Endometrial microvascular endothelial cells (primary cell): ENCODE measurements at regions not wholly inside any gene's neighbourhood (a gene's known extent, or its start where the extent isn't known, plus 50 kb on each side); places are given as distances from the start of the nearest gene placed in this dataset.

ENCODE experiments used
- in situ Hi-C: cut with HindIII; loops from 2 replicates; pipeline ENCODE4 v1.10.0; 2017; ENCODE audit warnings: low sequenced_read_pairs, low pct_unique_long_range_greater_than_20kb; ENCODE audit errors: inconsistent ontology term

- in situ Hi-C loops: no loop called here
Observed at GRCh38 chr9:113764572-113764971, 111.5 kb upstream of the ZNF618 start.

- in situ Hi-C loops: no loop called here
Observed at GRCh38 chr9:113769412-113769811, 106.7 kb upstream of the ZNF618 start.

GRCh38 chr9:113770396-113770795 lies 105.7 kb upstream of the ZNF618 start:
- in situ Hi-C loops: no loop called here

- in situ Hi-C loops: no loop called here
Observed at GRCh38 chr9:113771199-113771598, 104.9 kb upstream of the ZNF618 start.

- in situ Hi-C loops: no loop called here
Observed at GRCh38 chr9:113772121-113772810, 103.8 kb upstream of the ZNF618 start.

- in situ Hi-C loops: no loop called here
Observed at GRCh38 chr9:113774963-113775362, 101.1 kb upstream of the ZNF618 start.

- in situ Hi-C loops: no loop called here
Observed at GRCh38 chr9:113775749-113776148, 100.4 kb upstream of the ZNF618 start.

GRCh38 chr9:113776194-113776593 lies 99.9 kb upstream of the ZNF618 start:
- in situ Hi-C loops: no loop called here

- in situ Hi-C loops: no loop called here
Observed at GRCh38 chr9:113781381-113781780, 94.7 kb upstream of the ZNF618 start.

- in situ Hi-C loops: no loop called here
Observed at GRCh38 chr9:113781896-113782295, 94.2 kb upstream of the ZNF618 start.

- in situ Hi-C loops: no loop called here
Observed at GRCh38 chr9:113783475-113783874, 92.6 kb upstream of the ZNF618 start.

GRCh38 chr9:113785334-113785733 lies 90.8 kb upstream of the ZNF618 start:
- in situ Hi-C loops: no loop called here

GRCh38 chr9:113786071-113786470 lies 90.0 kb upstream of the ZNF618 start:
- in situ Hi-C loops: no loop called here

GRCh38 chr9:113787871-113788270 lies 88.2 kb upstream of the ZNF618 start:
- in situ Hi-C loops: no loop called here

- in situ Hi-C loops: no loop called here
Observed at GRCh38 chr9:113788616-113789330, 87.3 kb upstream of the ZNF618 start.

GRCh38 chr9:113790093-113790492 lies 86.0 kb upstream of the ZNF618 start:
- in situ Hi-C loops: no loop called here

GRCh38 chr9:113793558-113793957 lies 82.6 kb upstream of the ZNF618 start:
- in situ Hi-C loops: no loop called here

- in situ Hi-C loops: no loop called here
Observed at GRCh38 chr9:113794721-113795120, 81.4 kb upstream of the ZNF618 start.

- in situ Hi-C loops: no loop called here
Observed at GRCh38 chr9:113795811-113796392, 80.2 kb upstream of the ZNF618 start.
